Astrocyte (in vitro differentiated cells and primary cell): ENCODE measurements at regions not wholly inside any gene's neighbourhood (a gene's known extent, or its start where the extent isn't known, plus 50 kb on each side); places are given as distances from the start of the nearest gene placed in this dataset.

Experiments used
- DNase-seq: peaks from one replicate; pipeline ENCODE4 v3.0.0-alpha.2; 2010; ENCODE audit warnings: low read depth
- FAIRE-seq: peaks from 2 replicates; lab custom pipeline; 2011; peaks lifted over from hg19 to GRCh38; lab: Jason Lieb, UNC
- H2AFZ ChIP-seq: 2 replicates; pipeline ENCODE4 v1.6.0; 2012; ENCODE audit warnings: low read depth, low read length, inconsistent platforms
- H3K27ac ChIP-seq: 2 replicates; pipeline ENCODE4 v1.5.1; 2011; ENCODE audit warnings: low read depth, low read length, inconsistent platforms
- H3K27me3 ChIP-seq: 2 replicates; pipeline ENCODE4 v1.6.0; 2011; ENCODE audit warnings: low read length, inconsistent platforms; ENCODE audit not compliant: insufficient read depth
- H3K36me3 ChIP-seq: 2 replicates; pipeline ENCODE4 v1.5.1; 2011; ENCODE audit warnings: low read length, inconsistent platforms; ENCODE audit not compliant: insufficient read depth
- H3K4me1 ChIP-seq: 2 replicates; pipeline ENCODE4 v1.5.1; 2011; ENCODE audit warnings: low read length, inconsistent platforms; ENCODE audit not compliant: insufficient read depth
- H3K4me2 ChIP-seq: 2 replicates; pipeline ENCODE4 v1.6.0; 2012; ENCODE audit warnings: low read length, inconsistent platforms
- H3K4me3 ChIP-seq: 2 replicates; pipeline ENCODE4 v1.5.1; 2011; ENCODE audit warnings: low read depth, mild to moderate bottlenecking, low read length, inconsistent platforms; ENCODE audit not compliant: insufficient read depth
- H3K79me2 ChIP-seq: 2 replicates; pipeline ENCODE4 v1.6.0; 2012; ENCODE audit warnings: mild to moderate bottlenecking, low read length, inconsistent platforms; ENCODE audit not compliant: insufficient read depth
- H3K9ac ChIP-seq: 2 replicates; pipeline ENCODE4 v1.6.0; 2012; ENCODE audit warnings: mild to moderate bottlenecking, low read length, inconsistent platforms
- H3K9me3 ChIP-seq: 2 replicates; pipeline ENCODE4 v1.5.1; 2012; ENCODE audit warnings: low read depth, mild to moderate bottlenecking, low read length, inconsistent platforms; ENCODE audit not compliant: insufficient read depth
- H4K20me1 ChIP-seq: 2 replicates; pipeline ENCODE4 v1.6.0; 2012; ENCODE audit warnings: low read length, inconsistent platforms; ENCODE audit not compliant: insufficient read depth
- H3K27ac Mint-ChIP-seq: one replicate; pipeline ENCODE4 v1.8.0; 2021; ENCODE audit warnings: mild to moderate bottlenecking, mixed read lengths; ENCODE audit not compliant: unreplicated experiment
- H3K27me3 Mint-ChIP-seq: one replicate; pipeline ENCODE4 v1.8.0; 2021; ENCODE audit warnings: low read depth, mixed read lengths; ENCODE audit not compliant: unreplicated experiment
- H3K36me3 Mint-ChIP-seq: one replicate; pipeline ENCODE4 v1.8.0; 2021; ENCODE audit warnings: low read depth, mixed read lengths; ENCODE audit not compliant: unreplicated experiment
- H3K4me1 Mint-ChIP-seq: one replicate; pipeline ENCODE4 v1.8.0; 2021; ENCODE audit warnings: low read depth, mixed read lengths; ENCODE audit not compliant: unreplicated experiment
- H3K4me3 Mint-ChIP-seq: one replicate; pipeline ENCODE4 v1.8.0; 2021; ENCODE audit warnings: mild to moderate bottlenecking, moderate library complexity, mixed read lengths; ENCODE audit not compliant: unreplicated experiment
- H3K9me3 Mint-ChIP-seq: one replicate; pipeline ENCODE4 v1.8.0; 2021; ENCODE audit warnings: mild to moderate bottlenecking, mixed read lengths; ENCODE audit not compliant: unreplicated experiment
- CTCF ChIP-seq: IDR thresholded peaks from 2 replicates; pipeline ENCODE4 v1.5.1; 2011; ENCODE audit warnings: low read depth, mild to moderate bottlenecking, inconsistent platforms, low read length, moderate library complexity; ENCODE audit not compliant: insufficient read depth
- EZH2 ChIP-seq: IDR thresholded peaks from 2 replicates; pipeline ENCODE4 v1.6.1; 2012; ENCODE audit warnings: mild to moderate bottlenecking, low read length, inconsistent platforms; ENCODE audit not compliant: insufficient read depth

- H2AFZ ChIP-seq = no peak overlapping the region
- H3K9me3 ChIP-seq = no peaks in the 10 kb centered on the region
- peaks cover 3% of the 10 kb centered on the region for H3K27me3 ChIP-seq
- H3K4me2 ChIP-seq = no peak overlapping the region
- H3K9ac ChIP-seq = no peak overlapping the region
- no peak overlapping the region for H3K4me3 Mint-ChIP-seq
- peaks cover 2% of the 10 kb centered on the region for H3K4me1 Mint-ChIP-seq
- H3K36me3 Mint-ChIP-seq = no peaks in the 10 kb centered on the region
- no peak for TF ChIP-seq EZH2
- peak; percentile 62 for TF ChIP-seq CTCF
- H3K79me2 ChIP-seq = no peaks in the 10 kb centered on the region
- no peak for DNase-seq
- H3K9me3 Mint-ChIP-seq = no peaks in the 10 kb centered on the region
- H3K27me3 Mint-ChIP-seq = peaks cover 28% of the 10 kb centered on the region
- no peak overlapping the region for H3K27ac Mint-ChIP-seq
- no peaks in the 10 kb centered on the region for H4K20me1 ChIP-seq
- H3K36me3 ChIP-seq = no peaks in the 10 kb centered on the region
- H3K4me1 ChIP-seq = no peaks in the 10 kb centered on the region
- no peak overlapping the region for H3K4me3 ChIP-seq
- no peak for FAIRE-seq
- no peak overlapping the region for H3K27ac ChIP-seq
These were observed 435.8 kb upstream of the MGMT start for GRCh38 chr10:129030996-129031843.

GRCh38 chr10:129031844-129032150 is 435.2 kb upstream of the MGMT start:
- DNase-seq (no peak), FAIRE-seq (no peak)
- H3K36me3 ChIP-seq = no peaks in the 10 kb centered on the region
- Mint-ChIP-seq H3K4me1 (peaks cover 2% of the 10 kb centered on the region), H3K36me3 (no peaks in the 10 kb centered on the region), H3K27me3 (peaks cover 25% of the 10 kb centered on the region), H3K9me3 (no peaks in the 10 kb centered on the region), H3K27ac (no peak overlapping the region), H3K4me3 (no peak overlapping the region)
- no peak overlapping the region for H3K27ac ChIP-seq
- no peak overlapping the region for H2AFZ ChIP-seq
- H3K79me2 ChIP-seq = no peaks in the 10 kb centered on the region
- H3K4me1 ChIP-seq = no peaks in the 10 kb centered on the region
- H3K4me3 ChIP-seq = no peak overlapping the region
- H4K20me1 ChIP-seq = no peaks in the 10 kb centered on the region
- H3K9me3 ChIP-seq = no peaks in the 10 kb centered on the region
- no peak for TF ChIP-seq EZH2
- no peak for TF ChIP-seq CTCF
- peaks cover 3% of the 10 kb centered on the region for H3K27me3 ChIP-seq
- no peak overlapping the region for H3K4me2 ChIP-seq
- H3K9ac ChIP-seq = no peak overlapping the region
